ENCODE measurements at regions not wholly inside any gene's neighbourhood (a gene's known extent, or its start where the extent isn't known, plus 50 kb on each side); places are given as distances from the start of the nearest gene placed in this dataset.

- H3K4me3 ChIP-seq: no peak overlapping the region
- ATAC-seq (no peak), DNase-seq (ENCODE audit: low spot score) (no peak)
- Mint-ChIP-seq H3K36me3 (ENCODE audit: low read depth) (peaks cover 3% of the 10 kb centered on the region; the same call in 2 of the 3 replicates), H3K9me3 (peaks cover 11% of the 10 kb centered on the region; the same call in 2 of the 3 replicates), H3K27ac (no peak overlapping the region), H3K4me1 (no peaks in the 10 kb centered on the region; the same call in 2 of the 3 replicates), H3K27me3 (ENCODE audit: insufficient read depth, low read depth, poor library complexity) (peaks cover 5% of the 10 kb centered on the region), H3K4me3 (no peak overlapping the region)
- H2AFZ ChIP-seq: no peak overlapping the region
- H4K20me1 ChIP-seq (replicated peaks; ENCODE audit: insufficient read depth): no peaks in the 10 kb centered on the region
- no peaks in the 10 kb centered on the region; the same call in 1 of the 2 replicates for H3K9me2 ChIP-seq (ENCODE audit: insufficient read depth)
- H3K36me3 ChIP-seq (ENCODE audit: insufficient read depth): no peaks in the 10 kb centered on the region
- H3K4me2 ChIP-seq: no peak overlapping the region
- no peaks in the 10 kb centered on the region for H3K27me3 ChIP-seq (ENCODE audit: insufficient read depth)
- H3K27ac ChIP-seq (ENCODE audit: low read depth): no peak overlapping the region
- TF ChIP-seq, protein P1, sequence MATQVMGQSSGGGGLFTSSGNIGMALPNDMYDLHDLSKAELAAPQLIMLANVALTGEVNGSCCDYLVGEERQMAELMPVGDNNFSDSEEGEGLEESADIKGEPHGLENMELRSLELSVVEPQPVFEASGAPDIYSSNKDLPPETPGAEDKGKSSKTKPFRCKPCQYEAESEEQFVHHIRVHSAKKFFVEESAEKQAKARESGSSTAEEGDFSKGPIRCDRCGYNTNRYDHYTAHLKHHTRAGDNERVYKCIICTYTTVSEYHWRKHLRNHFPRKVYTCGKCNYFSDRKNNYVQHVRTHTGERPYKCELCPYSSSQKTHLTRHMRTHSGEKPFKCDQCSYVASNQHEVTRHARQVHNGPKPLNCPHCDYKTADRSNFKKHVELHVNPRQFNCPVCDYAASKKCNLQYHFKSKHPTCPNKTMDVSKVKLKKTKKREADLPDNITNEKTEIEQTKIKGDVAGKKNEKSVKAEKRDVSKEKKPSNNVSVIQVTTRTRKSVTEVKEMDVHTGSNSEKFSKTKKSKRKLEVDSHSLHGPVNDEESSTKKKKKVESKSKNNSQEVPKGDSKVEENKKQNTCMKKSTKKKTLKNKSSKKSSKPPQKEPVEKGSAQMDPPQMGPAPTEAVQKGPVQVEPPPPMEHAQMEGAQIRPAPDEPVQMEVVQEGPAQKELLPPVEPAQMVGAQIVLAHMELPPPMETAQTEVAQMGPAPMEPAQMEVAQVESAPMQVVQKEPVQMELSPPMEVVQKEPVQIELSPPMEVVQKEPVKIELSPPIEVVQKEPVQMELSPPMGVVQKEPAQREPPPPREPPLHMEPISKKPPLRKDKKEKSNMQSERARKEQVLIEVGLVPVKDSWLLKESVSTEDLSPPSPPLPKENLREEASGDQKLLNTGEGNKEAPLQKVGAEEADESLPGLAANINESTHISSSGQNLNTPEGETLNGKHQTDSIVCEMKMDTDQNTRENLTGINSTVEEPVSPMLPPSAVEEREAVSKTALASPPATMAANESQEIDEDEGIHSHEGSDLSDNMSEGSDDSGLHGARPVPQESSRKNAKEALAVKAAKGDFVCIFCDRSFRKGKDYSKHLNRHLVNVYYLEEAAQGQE (IDR thresholded peaks at IDR 0.05; ENCODE audit: unreplicated experiment): no peak
- no peak for TF ChIP-seq STAT1 (IDR thresholded peaks at IDR 0.05; ENCODE audit: unreplicated experiment)
- TF ChIP-seq JUNB (IDR thresholded peaks at IDR 0.05; ENCODE audit: unreplicated experiment): no peak
- no peak for TF ChIP-seq POLR2AphosphoS5 (IDR thresholded peaks at IDR 0.05; ENCODE audit: low read depth)
- no peaks in the 10 kb centered on the region for H3K79me2 ChIP-seq (replicated peaks; ENCODE audit: insufficient read depth)
- no peaks in the 10 kb centered on the region for H3F3A ChIP-seq (replicated peaks; ENCODE audit: low read depth)
- no peaks in the 10 kb centered on the region for H3K4me1 ChIP-seq (ENCODE audit: insufficient read depth)
These were observed 356.8 kb downstream of the CCSER2 start for GRCh38 chr10:84685047-84685660.

DNA sequence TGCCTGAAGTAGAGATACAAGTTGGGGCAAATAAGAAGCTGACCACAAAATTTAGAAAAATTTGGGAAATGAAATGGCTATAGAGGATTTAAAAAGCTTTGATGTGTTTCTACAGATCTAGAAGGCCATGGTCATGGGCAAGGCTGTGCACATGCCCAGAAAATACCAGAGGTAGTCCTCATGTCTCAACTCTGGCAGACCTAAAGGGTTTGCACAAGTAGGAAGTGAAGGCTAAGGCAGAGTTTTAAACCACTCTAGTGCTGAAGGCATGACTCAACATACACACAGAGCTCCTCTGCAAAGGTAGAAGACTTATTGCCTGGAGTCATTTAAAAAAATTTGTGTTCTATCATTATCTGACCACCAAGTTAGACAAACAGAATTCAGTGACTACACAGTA, 364.6 kb downstream of the CCSER2 start:
- Histone ChIP-seq H3K36me3 (ENCODE audit: insufficient read depth) (no peaks in the 10 kb centered on the region), H3K27ac (ENCODE audit: low read depth) (no peak overlapping the region), H3K4me2 (no peak overlapping the region), H2AFZ (no peak overlapping the region), H3F3A (replicated peaks; ENCODE audit: low read depth) (no peaks in the 10 kb centered on the region), H3K27me3 (ENCODE audit: insufficient read depth) (no peaks in the 10 kb centered on the region), H3K79me2 (replicated peaks; ENCODE audit: insufficient read depth) (no peaks in the 10 kb centered on the region), H3K4me1 (ENCODE audit: insufficient read depth) (no peaks in the 10 kb centered on the region), H3K4me3 (no peak overlapping the region), H3K9me2 (ENCODE audit: insufficient read depth) (peaks cover 4% of the 10 kb centered on the region), H4K20me1 (replicated peaks; ENCODE audit: insufficient read depth) (no peaks in the 10 kb centered on the region)
- Mint-ChIP-seq H3K36me3 (ENCODE audit: low read depth) (no peaks in the 10 kb centered on the region), H3K4me1 (no peaks in the 10 kb centered on the region), H3K27ac (no peak overlapping the region), H3K9me3 (no peaks in the 10 kb centered on the region; the same call in 2 of the 3 replicates), H3K27me3 (ENCODE audit: insufficient read depth, low read depth, poor library complexity) (no peaks in the 10 kb centered on the region), H3K4me3 (no peak overlapping the region)
- no peak for ATAC-seq
- no peak for DNase-seq (ENCODE audit: low spot score)
- TF ChIP-seq STAT1 (IDR thresholded peaks at IDR 0.05; ENCODE audit: unreplicated experiment): no peak
- no peak for TF ChIP-seq JUNB (IDR thresholded peaks at IDR 0.05; ENCODE audit: unreplicated experiment)
- TF ChIP-seq CREB1 (CRISPR knock-in tag; IDR thresholded peaks at IDR 0.05; ENCODE audit: low read depth): no peak
- no peak for TF ChIP-seq EZH2 (IDR thresholded peaks at IDR 0.05; ENCODE audit: low read depth, unreplicated experiment)
- no peak for TF ChIP-seq ZNF114 (CRISPR knock-in tag; IDR thresholded peaks at IDR 0.05)
- TF ChIP-seq, protein P2, sequence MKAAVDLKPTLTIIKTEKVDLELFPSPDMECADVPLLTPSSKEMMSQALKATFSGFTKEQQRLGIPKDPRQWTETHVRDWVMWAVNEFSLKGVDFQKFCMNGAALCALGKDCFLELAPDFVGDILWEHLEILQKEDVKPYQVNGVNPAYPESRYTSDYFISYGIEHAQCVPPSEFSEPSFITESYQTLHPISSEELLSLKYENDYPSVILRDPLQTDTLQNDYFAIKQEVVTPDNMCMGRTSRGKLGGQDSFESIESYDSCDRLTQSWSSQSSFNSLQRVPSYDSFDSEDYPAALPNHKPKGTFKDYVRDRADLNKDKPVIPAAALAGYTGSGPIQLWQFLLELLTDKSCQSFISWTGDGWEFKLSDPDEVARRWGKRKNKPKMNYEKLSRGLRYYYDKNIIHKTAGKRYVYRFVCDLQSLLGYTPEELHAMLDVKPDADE (IDR thresholded peaks at IDR 0.05): no peak
- TF ChIP-seq ZNF462 (CRISPR knock-in tag; IDR thresholded peaks at IDR 0.05): no peak
- no peak for TF ChIP-seq POLR2AphosphoS5 (IDR thresholded peaks at IDR 0.05; ENCODE audit: low read depth)
- no peak for TF ChIP-seq EZH2phosphoT487 (IDR thresholded peaks at IDR 0.05; ENCODE audit: unreplicated experiment)

Measured in GM23338 (cell line).